ENCODE measurements at regions not wholly inside any gene's neighbourhood (a gene's known extent, or its start where the extent isn't known, plus 50 kb on each side); places are given as distances from the start of the nearest gene placed in this dataset.

- Histone ChIP-seq H2AFZ (ENCODE audit: low read depth, low read length, poor library complexity, severe bottlenecking) (no peak overlapping the region), H3K9ac (ENCODE audit: low read length) (no peak overlapping the region), H4K20me1 (ENCODE audit: insufficient read depth) (no peaks in the 10 kb centered on the region), H3K4me3 (replicated peaks in 1 of 2; ENCODE audit: low read depth in 1 of 2, low read length in 2 of 2) (no peak overlapping the region), H3K36me3 (ENCODE audit: control insufficient read depth in 1 of 2, insufficient read depth in 2 of 2, low read length in 2 of 2) (no peaks in the 10 kb centered on the region), H3K9me2 (ENCODE audit: insufficient read depth) (no peaks in the 10 kb centered on the region), H3K9me3 (ENCODE audit: control insufficient read depth in 1 of 2, insufficient read depth in 1 of 2, low read depth in 1 of 2, low read length in 2 of 2) (no peaks in the 10 kb centered on the region), H3K79me2 (ENCODE audit: insufficient read depth, low read length) (no peaks in the 10 kb centered on the region), H3K4me1 (ENCODE audit: control insufficient read depth in 1 of 2, insufficient read depth in 2 of 2, low read length in 2 of 2) (no peaks in the 10 kb centered on the region), H3K4me2 (ENCODE audit: low read length) (no peak overlapping the region), H3K27me3 (ENCODE audit: insufficient read depth, low read length) (no peaks in the 10 kb centered on the region), H3K27ac (ENCODE audit: low read depth, low read length) (no peak overlapping the region)
- ChIA-PET POLR2A (no interaction called here), RAD21 (ENCODE audit: low non-redundant PET in 1 of 2, low total read pairs in 2 of 2, uncharacterized antibody in 2 of 2, unreplicated experiment in 2 of 2) (no interaction called here), CTCF (no interaction called here)
- no TSS peak for BruUV-seq (replicated peaks)
- DNase-seq (ENCODE audit: low read depth, low spot score): no peak
- intact Hi-C loops (cut with micrococcal nuclease): no loop called here
- TF ChIP-seq SIN3A (IDR thresholded peaks at IDR 0.05; ENCODE audit: low read depth) (no peak), CBX3 (IDR thresholded peaks at IDR 0.05; ENCODE audit: low read depth) (no peak)
- no peak for ATAC-seq
Measured at GRCh38 chr2:147740211-147740927, 104.5 kb upstream of the ACVR2A start.

- H3K27me3 ChIP-seq (ENCODE audit: insufficient read depth, low read length): no peaks in the 10 kb centered on the region
- no peak overlapping the region for H2AFZ ChIP-seq (ENCODE audit: low read depth, low read length, poor library complexity, severe bottlenecking)
- ATAC-seq: no peak
Measured at GRCh38 chr2:147739508-147739907, 105.3 kb upstream of the ACVR2A start.

More at GRCh38 chr2:147739508-147739907, 105.3 kb upstream of the ACVR2A start:
- ChIA-PET RAD21 (ENCODE audit: low non-redundant PET in 1 of 2, low total read pairs in 2 of 2, uncharacterized antibody in 2 of 2, unreplicated experiment in 2 of 2) (no interaction called here), POLR2A (no interaction called here), CTCF (no interaction called here)
- Histone ChIP-seq H3K9me2 (ENCODE audit: insufficient read depth) (no peaks in the 10 kb centered on the region), H4K20me1 (ENCODE audit: insufficient read depth) (no peaks in the 10 kb centered on the region), H3K4me3 (replicated peaks in 1 of 2; ENCODE audit: low read depth in 1 of 2, low read length in 2 of 2) (no peak overlapping the region), H3K27ac (ENCODE audit: low read depth, low read length) (no peak overlapping the region), H3K4me1 (ENCODE audit: control insufficient read depth in 1 of 2, insufficient read depth in 2 of 2, low read length in 2 of 2) (no peaks in the 10 kb centered on the region), H3K79me2 (ENCODE audit: insufficient read depth, low read length) (no peaks in the 10 kb centered on the region), H3K9ac (ENCODE audit: low read length) (no peak overlapping the region), H3K4me2 (ENCODE audit: low read length) (no peak overlapping the region), H3K9me3 (ENCODE audit: control insufficient read depth in 1 of 2, insufficient read depth in 1 of 2, low read depth in 1 of 2, low read length in 2 of 2) (no peaks in the 10 kb centered on the region), H3K36me3 (ENCODE audit: control insufficient read depth in 1 of 2, insufficient read depth in 2 of 2, low read length in 2 of 2) (no peaks in the 10 kb centered on the region)
- intact Hi-C loops (cut with micrococcal nuclease): no loop called here
- no peak for TF ChIP-seq REST (IDR thresholded peaks at IDR 0.05; ENCODE audit: low read depth)
- TF ChIP-seq EZH2 (IDR thresholded peaks at IDR 0.05): no peak
- no peak for TF ChIP-seq SRF (IDR thresholded peaks at IDR 0.05; ENCODE audit: low read depth)
- TF ChIP-seq JUND (IDR thresholded peaks at IDR 0.05): no peak
- TF ChIP-seq CEBPB (IDR thresholded peaks at IDR 0.05; ENCODE audit: low read depth): no peak
- TF ChIP-seq ZFX (IDR thresholded peaks at IDR 0.05): no peak
- no peak for TF ChIP-seq CTCF (IDR thresholded peaks at IDR 0.05 in 2 of 3, conservative IDR thresholded peaks at IDR 0.05 in 1 of 3; ENCODE audit: borderline replicate concordance in 1 of 3, insufficient read depth in 1 of 3, low read depth in 2 of 3, low read length in 2 of 3)
- TF ChIP-seq EZH2phosphoT487 (IDR thresholded peaks at IDR 0.05; ENCODE audit: borderline replicate concordance): no peak
- TF ChIP-seq ZNF274 (IDR thresholded peaks at IDR 0.05; ENCODE audit: low read depth, low read length): no peak
- no peak for TF ChIP-seq POLR2A (IDR thresholded peaks at IDR 0.05; ENCODE audit: borderline replicate concordance, extremely low read depth, insufficient read depth, insufficient read length)
- TF ChIP-seq SP1 (IDR thresholded peaks at IDR 0.05; ENCODE audit: low read depth): no peak
- TF ChIP-seq SIN3A (IDR thresholded peaks at IDR 0.05; ENCODE audit: low read depth): no peak
- no peak for TF ChIP-seq YY1 (IDR thresholded peaks at IDR 0.05; ENCODE audit: extremely low read depth, insufficient replicate concordance, low read depth, low read length)
- TF ChIP-seq RAD21 (IDR thresholded peaks at IDR 0.05; ENCODE audit: low read depth): no peak
- TF ChIP-seq CBX3 (IDR thresholded peaks at IDR 0.05; ENCODE audit: low read depth): no peak
- no peak for TF ChIP-seq MAX (IDR thresholded peaks at IDR 0.05)
- BruUV-seq (replicated peaks): no TSS peak
- DNase-seq (ENCODE audit: low read depth, low spot score): no peak
